GM18502 (cell line): ENCODE measurements at regions not wholly inside any gene's neighbourhood (a gene's known extent, or its start where the extent isn't known, plus 50 kb on each side); places are given as distances from the start of the nearest gene placed in this dataset.

Source experiments
- ATAC-seq: cut with Tn5 transposase; IDR thresholded peaks from one replicate; pipeline ENCODE4 v1.9.1; 2021; ENCODE audit warnings: mild to moderate bottlenecking; ENCODE audit not compliant: unreplicated experiment, poor library complexity

- no peak for ATAC-seq
Observed at GRCh38 chr7:16975712-16976111, 93.9 kb upstream of the AGR3 start.

DNA sequence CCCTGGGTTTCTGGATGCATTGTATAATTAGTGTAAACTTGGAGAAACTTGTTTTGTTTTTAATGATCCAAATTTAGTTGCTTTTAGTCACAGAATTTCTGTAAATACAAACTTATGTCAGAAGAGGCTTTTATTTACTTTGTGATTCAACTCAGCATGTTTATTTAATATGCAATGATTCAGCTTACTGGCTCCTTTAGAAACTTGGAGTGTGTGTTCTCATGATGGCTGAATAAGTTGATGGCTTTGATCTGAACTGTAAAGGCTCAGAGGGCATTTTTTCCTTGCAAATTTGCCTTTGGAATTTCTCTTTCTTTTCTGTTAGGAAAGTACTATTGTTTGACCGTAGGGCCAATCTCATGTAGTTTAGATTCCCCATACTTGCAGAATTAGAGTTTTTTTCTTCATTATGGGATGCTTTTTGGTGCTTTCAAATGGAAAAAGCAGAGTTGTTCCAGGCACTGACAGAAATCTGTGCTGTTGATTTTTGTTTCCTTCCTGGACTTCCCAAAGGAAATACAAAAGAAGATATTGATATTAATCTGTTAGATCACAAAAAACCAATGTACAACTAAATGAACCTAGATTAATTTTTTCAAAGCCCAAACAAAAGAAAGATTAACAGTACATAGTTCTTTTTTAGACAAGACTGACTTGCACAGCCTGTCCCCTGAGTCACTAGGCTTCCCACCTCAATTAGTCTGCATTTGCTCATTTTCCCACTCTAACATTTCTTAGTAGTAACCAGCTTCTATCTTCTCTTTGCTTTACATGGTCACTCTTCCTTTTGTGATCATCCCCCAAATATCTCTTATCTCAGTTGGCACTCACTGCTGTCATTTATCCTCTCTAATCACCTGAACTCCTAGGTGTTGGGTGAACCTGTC lies 96.8 kb upstream of the AGR3 start:
- no peak for ATAC-seq

DNA sequence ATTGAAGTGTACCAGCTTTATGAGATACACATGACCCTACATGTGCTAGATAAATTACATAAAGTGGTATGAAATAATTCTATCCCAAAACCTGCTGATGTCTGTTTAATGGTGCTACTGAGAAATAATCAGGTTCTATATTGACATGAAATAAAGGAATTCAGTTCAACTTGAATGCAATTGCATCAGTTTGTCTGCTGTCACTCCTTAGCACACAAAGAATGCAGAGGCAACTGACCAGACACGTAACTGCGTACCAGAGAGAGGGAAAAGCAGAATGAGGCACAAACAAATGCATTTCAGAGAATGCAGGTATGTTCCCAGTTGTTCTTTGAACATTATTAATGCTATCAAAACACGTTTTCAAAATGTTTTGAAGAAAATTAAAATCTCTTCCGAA lies 98.8 kb upstream of the AGR3 start:
- ATAC-seq = no peak

DNA sequence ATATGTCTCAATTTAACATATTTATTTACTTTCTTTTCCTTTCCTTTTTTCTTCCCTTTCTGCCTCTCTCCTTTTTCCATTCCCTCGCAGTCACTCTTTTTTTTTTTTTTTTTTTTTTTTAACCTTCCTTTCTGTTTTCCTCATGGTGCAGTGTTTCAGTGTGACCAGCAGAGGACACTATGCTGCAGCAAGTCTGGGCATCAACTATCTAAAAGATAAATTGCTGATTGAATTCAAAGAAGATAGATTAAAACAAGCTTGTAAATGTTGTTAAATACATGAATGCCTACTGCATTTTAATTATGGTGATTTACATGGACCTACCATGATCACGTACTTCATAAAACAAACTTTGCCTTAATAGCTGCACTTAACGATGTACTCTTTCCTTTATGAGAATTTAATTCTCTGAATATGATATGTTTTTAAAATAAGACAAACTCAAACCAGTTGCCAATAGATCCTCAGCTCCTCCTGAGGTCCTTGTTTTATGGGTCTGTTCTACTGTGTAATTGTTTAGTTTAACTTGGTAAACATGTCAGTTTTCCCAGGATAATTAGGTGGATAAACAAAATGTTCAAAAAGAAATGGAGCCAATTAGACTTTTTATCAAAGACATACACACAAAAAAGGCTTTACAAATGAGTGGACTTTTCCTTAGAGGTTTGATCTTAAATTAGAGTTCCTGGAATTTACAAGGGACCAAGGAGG lies 101.0 kb upstream of the AGR3 start:
- ATAC-seq = peak; percentile 67

GRCh38 chr7:16984375-16984774 lies 102.6 kb upstream of the AGR3 start:
- ATAC-seq = no peak

DNA sequence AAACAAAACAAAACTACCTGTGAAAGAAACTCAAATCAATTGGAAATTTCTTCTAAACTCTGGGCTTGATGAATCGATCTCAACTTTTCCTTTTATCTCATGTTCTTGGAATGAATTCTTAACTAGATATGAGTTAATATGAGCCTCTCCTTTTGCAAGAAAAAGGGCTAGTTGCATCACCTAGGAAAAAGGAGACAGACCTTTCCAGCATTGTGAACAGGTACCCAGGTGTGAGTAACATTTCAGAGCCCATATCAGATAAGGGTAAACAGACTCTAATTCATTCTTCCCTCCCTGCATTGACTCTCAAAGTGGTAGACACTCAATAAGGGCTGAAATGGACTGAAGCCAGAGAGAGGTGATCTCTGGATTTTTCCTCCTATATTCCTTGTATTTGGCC lies 103.8 kb upstream of the AGR3 start:
- ATAC-seq = no peak

- no peak for ATAC-seq
Observed at GRCh38 chr7:16986755-16987154, 105.0 kb upstream of the AGR3 start.

DNA sequence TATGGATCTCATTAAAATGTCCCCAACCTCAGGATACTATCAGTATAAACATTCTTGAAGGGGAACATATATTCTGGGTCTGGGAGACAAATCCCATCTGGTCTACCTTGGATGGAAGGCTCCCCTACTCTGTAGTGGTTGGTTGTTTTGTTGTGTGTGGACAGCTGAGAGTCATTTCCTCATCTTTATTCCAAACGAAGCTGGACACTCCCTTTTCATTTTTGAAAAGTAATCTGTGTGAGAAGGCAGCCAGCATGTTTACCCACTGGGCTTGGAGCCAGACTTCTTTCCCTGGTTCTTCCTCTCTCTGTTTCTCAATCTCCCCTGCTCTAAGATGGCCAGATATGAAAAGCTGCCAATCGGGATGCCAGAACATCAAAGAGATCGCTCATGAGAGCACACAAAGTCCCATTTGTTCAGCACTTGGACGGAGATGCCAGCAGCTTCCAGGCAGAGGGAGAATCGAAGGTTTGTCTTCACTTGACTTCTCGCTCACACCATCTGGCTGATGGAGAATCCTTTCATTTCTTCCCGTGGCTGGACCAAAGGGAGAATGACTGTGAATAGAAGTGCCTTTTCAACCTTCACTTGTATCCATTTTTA lies 108.1 kb upstream of the AGR3 start:
- no peak for ATAC-seq

DNA sequence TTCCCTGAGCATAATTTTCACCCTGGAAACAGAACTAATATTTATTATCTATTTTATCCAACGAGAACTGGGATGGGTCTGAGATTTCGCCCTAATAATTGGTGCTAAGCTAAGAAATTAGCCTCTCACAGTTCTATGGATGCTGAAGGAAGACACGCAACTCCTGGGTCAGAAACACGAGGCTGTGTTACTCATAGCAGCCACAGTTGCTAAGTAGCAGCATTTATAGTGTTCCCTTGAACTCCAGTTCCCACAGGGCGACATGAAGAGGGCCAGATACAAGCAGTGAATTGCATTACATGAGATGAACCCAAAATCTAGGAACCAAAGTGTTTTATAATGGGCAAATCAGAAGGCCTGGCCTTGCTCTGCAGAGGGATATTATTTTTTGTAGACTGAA lies 109.8 kb upstream of the AGR3 start:
- ATAC-seq = no peak

GRCh38 chr7:16993543-16993942 lies 111.8 kb upstream of the AGR3 start:
- no peak for ATAC-seq

- no peak for ATAC-seq
Observed at GRCh38 chr7:16998481-16999051, 116.8 kb upstream of the AGR3 start.

- ATAC-seq = no peak
Observed at GRCh38 chr7:16999541-17000267, 117.9 kb upstream of the AGR3 start.

GRCh38 chr7:17005271-17005670 lies 123.5 kb upstream of the AGR3 start:
- ATAC-seq = no peak

DNA sequence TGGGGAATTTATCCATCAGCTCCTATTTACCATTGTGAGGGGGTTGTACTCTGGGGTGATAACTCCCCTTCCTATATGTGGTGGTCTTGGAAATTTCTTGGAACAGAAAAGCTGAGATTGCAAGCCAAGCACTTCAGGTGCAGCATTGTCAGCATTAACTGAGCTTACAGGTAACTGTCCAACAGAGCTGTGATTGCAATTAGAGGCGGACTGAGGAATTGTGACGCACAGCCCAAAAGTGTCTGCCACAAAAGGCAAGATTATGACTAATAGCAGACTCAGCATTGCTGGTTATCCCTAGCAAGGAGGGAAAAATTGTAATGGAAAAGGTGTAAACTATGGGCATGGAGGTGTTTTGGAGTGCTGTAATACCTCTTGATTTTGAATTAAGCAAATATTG lies 126.1 kb upstream of the AGR3 start:
- no peak for ATAC-seq

GRCh38 chr7:17009007-17009719 lies 127.4 kb upstream of the AGR3 start:
- ATAC-seq = no peak

- no peak for ATAC-seq
Observed at GRCh38 chr7:17009933-17010332, 128.2 kb upstream of the AGR3 start.

DNA sequence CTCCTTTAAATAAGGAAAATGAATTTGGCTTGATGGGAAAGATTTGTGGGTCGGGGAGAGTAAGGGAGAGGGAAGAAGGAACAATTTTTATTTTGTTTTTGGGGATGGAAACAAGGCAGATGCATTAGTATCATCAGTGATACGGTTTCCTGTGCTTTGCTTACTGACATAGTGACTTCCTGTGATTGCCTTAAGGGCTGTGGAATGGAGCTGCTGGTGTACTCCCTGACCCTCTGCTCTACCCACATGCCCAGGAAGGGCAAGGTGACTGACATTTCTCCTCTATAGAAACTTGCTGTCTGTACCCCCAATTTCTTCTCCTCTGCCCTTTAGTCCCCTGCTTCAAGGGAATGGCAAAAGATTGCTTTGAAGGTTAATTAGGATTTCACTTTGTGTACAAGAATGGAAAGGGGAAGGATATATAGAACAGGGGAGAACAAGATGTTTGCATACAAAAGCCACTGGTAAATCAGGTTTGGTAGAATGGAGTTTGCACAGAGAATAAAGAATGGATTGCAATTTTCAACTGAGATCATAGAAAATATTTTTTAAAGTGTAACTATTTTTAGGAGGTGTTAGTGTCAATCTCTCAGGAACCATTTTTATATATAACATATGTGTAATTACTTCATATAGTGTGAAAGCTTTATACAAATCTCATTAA lies 129.0 kb upstream of the AGR3 start:
- no peak for ATAC-seq

DNA sequence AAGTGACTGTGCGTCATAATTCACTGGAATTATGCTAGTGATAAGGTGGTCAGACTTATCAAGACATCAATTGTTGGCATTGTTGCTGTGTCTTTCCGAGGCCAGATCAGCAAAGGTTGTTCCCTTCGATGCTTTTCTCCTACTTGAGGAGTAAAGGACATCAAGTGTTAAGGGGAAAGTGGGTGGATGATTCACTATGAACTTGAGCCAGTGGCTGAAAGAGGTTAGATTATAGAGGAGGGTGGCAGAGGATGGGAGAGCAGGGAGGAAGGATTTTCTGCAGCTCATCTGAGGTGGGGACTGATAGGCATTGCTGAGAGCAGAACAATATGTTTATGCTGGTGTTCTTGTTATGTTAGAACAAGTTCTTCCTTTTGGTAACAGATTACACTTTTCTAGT lies 131.4 kb upstream of the AGR3 start:
- no peak for ATAC-seq

GRCh38 chr7:17014686-17015085 lies 132.9 kb upstream of the AGR3 start:
- ATAC-seq = no peak
